Sigmoid colon (tissue), 4 donors: ENCODE measurements at regions not wholly inside any gene's neighbourhood (a gene's known extent, or its start where the extent isn't known, plus 50 kb on each side); places are given as distances from the start of the nearest gene placed in this dataset.

Experiments used
- CTCF ChIP-seq, 4 experiments: fragments of 450-650 bp in 3 of 4; fragments of 200-600 bp in 1 of 4; IDR thresholded peaks; one replicate each; pipeline ENCODE4 v1.5.1; 2016 to 2019; ENCODE audit warnings: antibody characterized with exemption in 4 of 4, mild to moderate bottlenecking in 3 of 4, moderate library complexity in 2 of 4
- EP300 ChIP-seq, 4 donors: sonication (generic); formaldehyde crosslinking; IDR thresholded peaks; one replicate each; pipeline ENCODE4 v1.6.1; 2017; ENCODE audit warnings: antibody characterized with exemption in 4 of 4
- POLR2A ChIP-seq, 2 donors: fragments of 450-650 bp; IDR thresholded peaks; one replicate each; pipeline ENCODE4 v1.6.1; 2016; ENCODE audit warnings: antibody characterized with exemption in 2 of 2, mild to moderate bottlenecking in 2 of 2, moderate library complexity in 2 of 2

GRCh38 chr3:153631102-153631501 is 469.1 kb downstream of the RAP2B start:
- TF ChIP-seq CTCF (IDR thresholded peaks at IDR 0.05) (no peak), EP300 (IDR thresholded peaks at IDR 0.05) (no peak), POLR2A (IDR thresholded peaks at IDR 0.05) (no peak)
